B cell (primary cell): ENCODE measurements at regions not wholly inside any gene's neighbourhood (a gene's known extent, or its start where the extent isn't known, plus 50 kb on each side); places are given as distances from the start of the nearest gene placed in this dataset.

ENCODE experiments used
- ATAC-seq: fragments of 200-7000 bp; cut with Tn5 transposase; one replicate; pipeline ENCODE4 v1.10.0; 2021; ENCODE audit warnings: low read depth, mild to moderate bottlenecking, moderate number of reproducible peaks, moderate library complexity
- CTCF ChIA-PET: fragments of 350-600 bp; sonication (Branson Sonifier 250); formaldehyde crosslinking; loops from one replicate; lab custom pipeline; 2021; ENCODE audit warnings: antibody characterized with exemption, inconsistent platforms; lab: Charles Lee
- POLR2A ChIA-PET: fragments of 350-600 bp; sonication (Branson Sonifier 250); formaldehyde crosslinking; loops from one replicate; lab custom pipeline; 2021; ENCODE audit warnings: antibody characterized with exemption; lab: Charles Lee
- DNase-seq: peaks from one replicate; pipeline ENCODE4 v3.0.0; 2013
- H2AFZ ChIP-seq: 2 replicates; pipeline ENCODE4 v1.6.1; 2012; ENCODE audit warnings: mild to moderate bottlenecking, low read depth, low read length; ENCODE audit not compliant: insufficient read depth, poor library complexity, severe bottlenecking
- H3K27ac ChIP-seq, 2 donors: 1 replicate in 1 of 2; 2 replicates in 1 of 2; pipeline ENCODE4 v1.5.1; 2012 to 2013; ENCODE audit warnings: low read length in 2 of 2, mild to moderate bottlenecking in 2 of 2, moderate library complexity in 1 of 2
- H3K27me3 ChIP-seq, 4 experiments: fragments of 200-600 bp in 1 of 4; sonication (generic) in 1 of 4; replicated peaks in 1 of 4; 1 replicate in 2 of 4; 2 replicates in 2 of 4; pipeline versions ENCODE4 v1.6.1 to v1.7.0; 2013 to 2016; ENCODE audit warnings: low read length in 3 of 4, mild to moderate bottlenecking in 2 of 4, mixed read lengths in 1 of 4, moderate library complexity in 1 of 4; ENCODE audit not compliant: insufficient read depth in 4 of 4, control insufficient read depth in 3 of 4; ENCODE audit errors: control extremely low read depth in 1 of 4
- H3K36me3 ChIP-seq, 2 experiments: replicated peaks in 1 of 2; 1 replicate in 1 of 2; 2 replicates in 1 of 2; pipeline versions ENCODE4 v1.6.1 to v1.7.1; 2013; ENCODE audit warnings: low read length in 1 of 2; ENCODE audit not compliant: insufficient read depth in 2 of 2, control insufficient read depth in 1 of 2; ENCODE audit errors: control extremely low read depth in 1 of 2, extremely low read depth in 1 of 2
- H3K4me1 ChIP-seq, 2 donors: fragments of 200-600 bp in 1 of 2; sonication (generic) in 1 of 2; 1 replicate in 1 of 2; 2 replicates in 1 of 2; pipeline versions ENCODE4 v1.5.1 to v1.6.1; 2013 to 2017; ENCODE audit warnings: low read length in 2 of 2; ENCODE audit not compliant: control insufficient read depth in 2 of 2, insufficient read depth in 2 of 2
- H3K4me2 ChIP-seq: replicated peaks from 2 replicates; pipeline ENCODE3; 2012; ENCODE audit warnings: mild to moderate bottlenecking, low read depth, low read length; ENCODE audit not compliant: poor library complexity, severe bottlenecking
- H3K4me3 ChIP-seq, 5 experiments: fragments of 200-600 bp in 1 of 5; sonication (generic) in 1 of 5; 1 replicate in 3 of 5; 2 replicates in 2 of 5; pipeline versions ENCODE4 v1.5.1 to v1.7.0; 2011 to 2016; ENCODE audit warnings: low read length in 4 of 5, mild to moderate bottlenecking in 4 of 5, low read depth in 2 of 5, control low read depth in 1 of 5, moderate library complexity in 1 of 5; ENCODE audit not compliant: insufficient read depth in 1 of 5; ENCODE audit errors: control extremely low read depth in 1 of 5, extremely low read depth in 1 of 5
- H3K79me2 ChIP-seq: fragments of 200-600 bp; sonication (generic); one replicate; pipeline ENCODE4 v1.6.0; 2016; ENCODE audit warnings: low read length; ENCODE audit not compliant: control insufficient read depth, insufficient read depth
- H3K9ac ChIP-seq: fragments of 200-600 bp; sonication (generic); 2 replicates; pipeline ENCODE4 v1.6.1; 2017; ENCODE audit warnings: mild to moderate bottlenecking, low read length, moderate library complexity
- H3K9me3 ChIP-seq, 3 donors: one replicate each; pipeline versions ENCODE4 v1.6.1 to v1.7.1; 2013; ENCODE audit warnings: low read length in 2 of 3; ENCODE audit not compliant: control insufficient read depth in 2 of 3, insufficient read depth in 1 of 3; ENCODE audit errors: control extremely low read depth in 1 of 3
- H4K20me1 ChIP-seq: 2 replicates; pipeline ENCODE4 v1.6.0; 2012; ENCODE audit warnings: mild to moderate bottlenecking, low read length; ENCODE audit not compliant: insufficient read depth, control insufficient read depth, poor library complexity, severe bottlenecking
- H3K27ac Mint-ChIP-seq: one replicate; pipeline ENCODE4 v1.8.0; 2021; ENCODE audit warnings: mixed read lengths
- H3K27me3 Mint-ChIP-seq: one replicate; pipeline ENCODE4 v1.8.0; 2021; ENCODE audit warnings: mixed read lengths
- H3K4me1 Mint-ChIP-seq: one replicate; pipeline ENCODE4 v1.8.0; 2021; ENCODE audit warnings: mixed read lengths
- H3K4me3 Mint-ChIP-seq: one replicate; pipeline ENCODE4 v1.8.0; 2021; ENCODE audit warnings: mixed read lengths
- H3K9me3 Mint-ChIP-seq: one replicate; pipeline ENCODE4 v1.8.0; 2022; ENCODE audit warnings: mixed read lengths; ENCODE audit not compliant: insufficient read depth
- CTCF ChIP-seq: fragments of 200-600 bp; IDR thresholded peaks from one replicate; pipeline ENCODE4 v1.8.0; 2022; ENCODE audit warnings: antibody characterized with exemption, mild to moderate bottlenecking
- EZH2 ChIP-seq: IDR thresholded peaks from 2 replicates; pipeline ENCODE4 v1.6.1; 2012; ENCODE audit warnings: borderline replicate concordance, low read depth, mild to moderate bottlenecking, moderate library complexity, low read length; ENCODE audit not compliant: insufficient read depth, poor library complexity, severe bottlenecking
- WGBS: methylation state at CpG from one replicate; pipeline ENCODE4 v1.1.5; 2013; ENCODE audit warnings: missing lambda C conversion rate; ENCODE audit not compliant: insufficient coverage; 5-methylcytosine and 5-hydroxymethylcytosine counted together
- intact Hi-C: fragments of 100-400 bp; cut with micrococcal nuclease; formaldehyde crosslinking; loops from one replicate; pipeline ENCODE4 v1.10.0; 2022

- DNase-seq (no peak), ATAC-seq (no peak)
- Histone ChIP-seq H3K4me1 (no peaks in the 10 kb centered on the region), H3K27ac (no peak overlapping the region), H3K79me2 (no peaks in the 10 kb centered on the region), H3K9ac (no peak overlapping the region), H3K36me3 (no peaks in the 10 kb centered on the region), H3K27me3 (no peaks in the 10 kb centered on the region), H3K9me3 (peaks cover 0 to 12% (median 0%) of the 10 kb centered on the region in 3 donors), H2AFZ (no peak overlapping the region), H3K4me2 (no peak overlapping the region), H3K4me3 (no peak overlapping the region), H4K20me1 (no peaks in the 10 kb centered on the region)
- intact Hi-C loops: no loop called here
- Mint-ChIP-seq H3K4me1 (no peaks in the 10 kb centered on the region), H3K27ac (no peak overlapping the region), H3K4me3 (no peak overlapping the region), H3K9me3 (peaks cover 3% of the 10 kb centered on the region), H3K27me3 (no peaks in the 10 kb centered on the region)
- 83% methylated on average over 3 of the region's 3 CpGs for WGBS
- ChIA-PET CTCF (no interaction called here), POLR2A (no interaction called here)
- TF ChIP-seq CTCF: no peak
- no peak for TF ChIP-seq EZH2
These were observed 115.9 kb upstream of the CCDC179 start for GRCh38 chr11:22976146-22976545.

DNA sequence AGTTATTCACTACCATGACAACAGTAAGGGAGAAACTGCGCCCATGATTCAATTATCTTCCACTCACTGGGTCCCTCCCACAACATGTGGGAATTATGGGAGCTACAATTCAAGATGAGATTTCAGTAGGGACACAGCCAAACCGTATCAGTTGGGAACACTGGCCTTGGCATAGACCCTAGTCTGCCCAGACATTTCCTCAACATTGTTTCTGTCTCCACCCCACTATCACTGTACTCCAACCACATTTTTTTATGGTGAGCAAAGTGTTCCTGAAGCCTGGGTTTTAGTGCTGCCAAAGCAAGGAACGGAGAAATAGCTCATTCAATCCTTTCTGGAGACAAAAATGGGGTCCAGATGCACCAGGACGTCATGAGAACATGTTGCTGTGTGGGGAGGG lies 122.6 kb upstream of the CCDC179 start:
- Mint-ChIP-seq H3K4me3 (no peak overlapping the region), H3K27me3 (no peaks in the 10 kb centered on the region), H3K9me3 (peaks cover 3% of the 10 kb centered on the region), H3K4me1 (no peaks in the 10 kb centered on the region), H3K27ac (no peak overlapping the region)
- H3K4me3 ChIP-seq: no peak overlapping the region
- ChIA-PET CTCF (no interaction called here), POLR2A (no interaction called here)
- no peaks in the 10 kb centered on the region for H4K20me1 ChIP-seq
- H3K9ac ChIP-seq: no peak overlapping the region
- H3K36me3 ChIP-seq: no peaks in the 10 kb centered on the region
- H3K9me3 ChIP-seq: peaks cover 0 to 3% (median 0%) of the 10 kb centered on the region in 3 donors
- no peak overlapping the region for H3K4me2 ChIP-seq
- DNase-seq: no peak
- no peaks in the 10 kb centered on the region for H3K27me3 ChIP-seq
- no peaks in the 10 kb centered on the region for H3K79me2 ChIP-seq
- H2AFZ ChIP-seq: no peak overlapping the region
- WGBS: no CpG with 5 or more reads among the region's 4 CpGs
- TF ChIP-seq EZH2 (no peak), CTCF (no peak)
- intact Hi-C loops: no loop called here
- H3K4me1 ChIP-seq: no peaks in the 10 kb centered on the region
- no peak for ATAC-seq
- H3K27ac ChIP-seq: no peak overlapping the region
